CD14-positive monocyte (primary cell): ENCODE measurements at regions not wholly inside any gene's neighbourhood (a gene's known extent, or its start where the extent isn't known, plus 50 kb on each side); places are given as distances from the start of the nearest gene placed in this dataset.

Experiments used
- DNase-seq, 3 donors: peaks; one replicate each; pipeline ENCODE4 v3.0.0-alpha.2; 2011 to 2022
- H2AFZ ChIP-seq: 2 replicates; pipeline ENCODE4 v1.6.0; 2012; ENCODE audit warnings: mild to moderate bottlenecking, low read depth, low read length, inconsistent platforms; ENCODE audit not compliant: insufficient read depth, poor library complexity, severe bottlenecking
- H3K27ac ChIP-seq, 2 donors: 1 replicate in 1 of 2; 2 replicates in 1 of 2; pipeline ENCODE4 v1.5.1; 2012 to 2013; ENCODE audit warnings: low read length in 2 of 2, control low read depth in 1 of 2, inconsistent platforms in 1 of 2, low read depth in 1 of 2, mild to moderate bottlenecking in 1 of 2
- H3K27me3 ChIP-seq, 2 donors: one replicate each; pipeline versions ENCODE4 v1.6.0 to v1.6.1; 2011 to 2013; ENCODE audit warnings: low read length in 2 of 2; ENCODE audit not compliant: control insufficient read depth in 2 of 2, insufficient read depth in 2 of 2
- H3K36me3 ChIP-seq, 2 donors: replicated peaks in 1 of 2; 1 replicate in 1 of 2; 2 replicates in 1 of 2; pipeline versions ENCODE4 v1.5.1 to v1.6.1; 2012 to 2013; ENCODE audit warnings: low read length in 2 of 2, control low read depth in 1 of 2, inconsistent platforms in 1 of 2, mild to moderate bottlenecking in 1 of 2; ENCODE audit not compliant: insufficient read depth in 2 of 2, control insufficient read depth in 1 of 2
- H3K4me1 ChIP-seq, 2 donors: 1 replicate in 1 of 2; 2 replicates in 1 of 2; pipeline versions ENCODE4 v1.5.1 to v1.6.1; 2012 to 2013; ENCODE audit warnings: low read length in 2 of 2, control low read depth in 1 of 2, inconsistent platforms in 1 of 2, mild to moderate bottlenecking in 1 of 2, moderate library complexity in 1 of 2; ENCODE audit not compliant: insufficient read depth in 2 of 2, control insufficient read depth in 1 of 2
- H3K4me2 ChIP-seq: replicated peaks from 2 replicates; pipeline ENCODE3; 2012; ENCODE audit warnings: low read length, moderate library complexity, mild to moderate bottlenecking; ENCODE audit not compliant: poor library complexity, severe bottlenecking; ENCODE audit errors: extremely low read depth
- H3K4me3 ChIP-seq, 3 experiments: fragments of 200-600 bp in 1 of 3; sonication (generic) in 1 of 3; replicated peaks in 1 of 3; 1 replicate in 2 of 3; 2 replicates in 1 of 3; pipeline ENCODE4 v1.5.1; 2011 to 2013; ENCODE audit warnings: low read length in 3 of 3, mild to moderate bottlenecking in 3 of 3, control low read depth in 2 of 3, low read depth in 2 of 3, inconsistent platforms in 1 of 3, moderate library complexity in 1 of 3
- H3K79me2 ChIP-seq: 2 replicates; pipeline ENCODE4 v1.6.0; 2012; ENCODE audit warnings: mild to moderate bottlenecking, control low read depth, inconsistent platforms, low read length, moderate library complexity; ENCODE audit not compliant: insufficient read depth
- H3K9ac ChIP-seq: 2 replicates; pipeline ENCODE4 v1.6.0; 2017; ENCODE audit warnings: low read length, mild to moderate bottlenecking; ENCODE audit not compliant: insufficient read depth, poor library complexity, severe bottlenecking
- H3K9me3 ChIP-seq, 2 donors: replicated peaks in 1 of 2; 1 replicate in 1 of 2; 2 replicates in 1 of 2; pipeline versions ENCODE4 v1.5.1 to v1.6.1; 2012 to 2013; ENCODE audit warnings: low read length in 2 of 2, control low read depth in 1 of 2; ENCODE audit not compliant: control insufficient read depth in 1 of 2, insufficient read depth in 1 of 2
- H4K20me1 ChIP-seq: 2 replicates; pipeline ENCODE4 v1.6.0; 2012; ENCODE audit warnings: mild to moderate bottlenecking, low read length, control low read depth, moderate library complexity; ENCODE audit not compliant: insufficient read depth
- H3K27ac Mint-ChIP-seq, 7 donors: one replicate each; pipeline ENCODE4 v1.8.0; 2020; ENCODE audit warnings: mild to moderate bottlenecking in 7 of 7, mixed read lengths in 7 of 7, moderate library complexity in 6 of 7, inconsistent platforms in 2 of 7
- H3K27me3 Mint-ChIP-seq, 3 donors: one replicate each; pipeline ENCODE4 v1.8.0; 2021 to 2022; ENCODE audit warnings: low read depth in 3 of 3, mild to moderate bottlenecking in 3 of 3, mixed read lengths in 3 of 3, moderate library complexity in 3 of 3, inconsistent platforms in 1 of 3
- H3K36me3 Mint-ChIP-seq, 2 donors: one replicate each; pipeline ENCODE4 v1.8.0; 2020; ENCODE audit warnings: mixed read lengths in 2 of 2, inconsistent platforms in 1 of 2, mild to moderate bottlenecking in 1 of 2
- H3K4me1 Mint-ChIP-seq: one replicate; pipeline ENCODE4 v1.8.0; 2020; ENCODE audit warnings: mild to moderate bottlenecking, mixed read lengths
- H3K4me3 Mint-ChIP-seq, 2 donors: one replicate each; pipeline ENCODE4 v1.8.0; 2020; ENCODE audit warnings: mild to moderate bottlenecking in 2 of 2, mixed read lengths in 2 of 2, moderate library complexity in 1 of 2
- H3K9me3 Mint-ChIP-seq, 7 donors: one replicate each; pipeline ENCODE4 v1.8.0; 2020 to 2022; ENCODE audit warnings: mixed read lengths in 7 of 7, mild to moderate bottlenecking in 6 of 7, moderate library complexity in 6 of 7, inconsistent platforms in 2 of 7
- intact Hi-C, 2 donors: fragments of 100-400 bp; cut with micrococcal nuclease; formaldehyde crosslinking; loops; one replicate each; pipeline versions ENCODE4 v1.15.0 to v1.15.1; 2023
- TF ChIP-seq, protein P1 (sequence below): fragments of 200-600 bp; IDR thresholded peaks from one replicate; pipeline ENCODE4 v1.8.0; 2022; ENCODE audit warnings: antibody characterized with exemption, mild to moderate bottlenecking

DNA sequence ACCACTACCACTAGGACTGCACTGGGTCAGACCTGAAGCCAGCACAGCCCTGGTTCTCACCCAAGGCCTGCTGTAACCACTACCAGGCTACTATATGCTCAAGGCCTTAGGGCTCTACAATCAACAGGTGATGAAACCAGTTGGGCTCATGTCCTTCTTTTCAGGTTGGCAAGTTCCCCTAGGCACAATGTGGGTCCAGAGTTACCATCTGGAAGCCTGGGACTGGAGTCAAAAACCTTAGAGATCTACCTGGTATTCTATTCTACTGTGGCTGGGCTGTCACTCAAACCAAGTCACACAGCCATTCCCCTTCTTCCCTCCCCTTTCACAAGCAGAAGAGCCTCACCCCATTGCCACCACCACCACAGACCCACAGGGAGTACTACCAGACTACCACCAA is 175.6 kb downstream of the RELL1 start:
- Histone ChIP-seq H3K36me3 (no peaks in the 10 kb centered on the region), H3K9me3 (peaks cover 9 to 22% of the 10 kb centered on the region in 2 donors), H2AFZ (no peak overlapping the region), H3K27ac (no peak overlapping the region), H3K4me1 (no peaks in the 10 kb centered on the region), H4K20me1 (no peaks in the 10 kb centered on the region), H3K4me2 (no peak overlapping the region), H3K27me3 (no peaks in the 10 kb centered on the region), H3K4me3 (no peak overlapping the region), H3K79me2 (no peaks in the 10 kb centered on the region), H3K9ac (no peak overlapping the region)
- Mint-ChIP-seq H3K4me3 (no peak overlapping the region), H3K27me3 (peaks cover 2 to 9% (median 5%) of the 10 kb centered on the region in 3 donors), H3K9me3 (peaks cover 9 to 32% (median 23%) of the 10 kb centered on the region in 7 donors), H3K4me1 (no peaks in the 10 kb centered on the region), H3K36me3 (no peaks in the 10 kb centered on the region), H3K27ac (no peak overlapping the region)
- TF ChIP-seq, protein P1, sequence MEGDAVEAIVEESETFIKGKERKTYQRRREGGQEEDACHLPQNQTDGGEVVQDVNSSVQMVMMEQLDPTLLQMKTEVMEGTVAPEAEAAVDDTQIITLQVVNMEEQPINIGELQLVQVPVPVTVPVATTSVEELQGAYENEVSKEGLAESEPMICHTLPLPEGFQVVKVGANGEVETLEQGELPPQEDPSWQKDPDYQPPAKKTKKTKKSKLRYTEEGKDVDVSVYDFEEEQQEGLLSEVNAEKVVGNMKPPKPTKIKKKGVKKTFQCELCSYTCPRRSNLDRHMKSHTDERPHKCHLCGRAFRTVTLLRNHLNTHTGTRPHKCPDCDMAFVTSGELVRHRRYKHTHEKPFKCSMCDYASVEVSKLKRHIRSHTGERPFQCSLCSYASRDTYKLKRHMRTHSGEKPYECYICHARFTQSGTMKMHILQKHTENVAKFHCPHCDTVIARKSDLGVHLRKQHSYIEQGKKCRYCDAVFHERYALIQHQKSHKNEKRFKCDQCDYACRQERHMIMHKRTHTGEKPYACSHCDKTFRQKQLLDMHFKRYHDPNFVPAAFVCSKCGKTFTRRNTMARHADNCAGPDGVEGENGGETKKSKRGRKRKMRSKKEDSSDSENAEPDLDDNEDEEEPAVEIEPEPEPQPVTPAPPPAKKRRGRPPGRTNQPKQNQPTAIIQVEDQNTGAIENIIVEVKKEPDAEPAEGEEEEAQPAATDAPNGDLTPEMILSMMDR: no peak
- no peak for DNase-seq
- intact Hi-C loops: no loop called here

DNA sequence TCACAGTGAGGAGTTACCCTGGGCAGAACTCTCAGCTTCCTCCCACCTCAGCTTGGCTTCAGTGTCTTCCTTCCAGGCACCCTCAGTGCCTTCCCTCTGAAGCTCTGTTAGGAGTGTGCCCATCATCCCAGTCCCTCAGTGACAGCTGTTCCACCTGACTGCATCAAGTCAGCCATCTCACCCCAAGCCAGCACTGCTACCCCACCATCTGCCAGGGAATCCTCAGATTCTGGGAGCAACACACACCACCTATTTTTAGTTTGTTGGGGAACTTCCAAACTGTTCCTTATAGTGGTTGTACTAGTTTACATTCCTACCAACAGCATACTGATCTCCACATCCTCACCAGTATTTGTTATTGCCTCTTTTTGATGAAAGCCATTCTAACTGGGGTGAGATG is 182.9 kb downstream of the RELL1 start:
- H3K27me3 Mint-ChIP-seq: peaks cover 7 to 14% (median 11%) of the 10 kb centered on the region in 3 donors
- no peaks in the 10 kb centered on the region for H3K79me2 ChIP-seq
- H3K4me2 ChIP-seq: no peak overlapping the region
- H3K9ac ChIP-seq: no peak overlapping the region
- no peaks in the 10 kb centered on the region for H3K36me3 Mint-ChIP-seq
- peaks cover 0 to 4% of the 10 kb centered on the region in 2 donors for H3K27me3 ChIP-seq
- peaks cover 0 to 5% of the 10 kb centered on the region in 2 donors for H3K9me3 ChIP-seq
- H3K9me3 Mint-ChIP-seq: peaks cover 3 to 17% (median 13%) of the 10 kb centered on the region in 7 donors
- H3K4me3 ChIP-seq: no peak overlapping the region
- no peak for DNase-seq
- H3K4me3 Mint-ChIP-seq: no peak overlapping the region
- H3K4me1 Mint-ChIP-seq: no peaks in the 10 kb centered on the region
- H2AFZ ChIP-seq: no peak overlapping the region
- TF ChIP-seq, protein P1: no peak
- H3K27ac ChIP-seq: no peak overlapping the region
- no peak overlapping the region for H3K27ac Mint-ChIP-seq
- no peaks in the 10 kb centered on the region for H4K20me1 ChIP-seq
- intact Hi-C loops: no loop called here
- H3K36me3 ChIP-seq: no peaks in the 10 kb centered on the region
- no peaks in the 10 kb centered on the region for H3K4me1 ChIP-seq
